Fibroblast of mammary gland (primary cell): ENCODE measurements at regions not wholly inside any gene's neighbourhood (a gene's known extent, or its start where the extent isn't known, plus 50 kb on each side); places are given as distances from the start of the nearest gene placed in this dataset.
A peak's percentile ranks its signal among the peaks of the same experiment; 100 is the strongest.
"Not testable (repeated sequence)": the region's sequence is repeated elsewhere in the genome, so short reads cannot be mapped to it uniquely, and the experiment has no call there.

Experiments used
- DNase-seq: peaks from one replicate; pipeline ENCODE4 v3.0.0-alpha.2; 2010; ENCODE audit warnings: low read depth
- H3K4me3 ChIP-seq: 2 replicates; pipeline ENCODE4 v1.5.1; 2011; ENCODE audit warnings: low read depth, mild to moderate bottlenecking, low read length, moderate library complexity; ENCODE audit not compliant: control insufficient read depth
- CTCF ChIP-seq: conservative IDR thresholded peaks from 2 replicates; pipeline ENCODE4 v1.5.1; 2011; ENCODE audit warnings: low read depth, low read length, inconsistent platforms; ENCODE audit not compliant: control insufficient read depth, insufficient read depth

- no peak for TF ChIP-seq CTCF
- DNase-seq: no peak
Observed at GRCh38 chr1:104629589-104629988, 879.9 kb downstream of the AMY1C start.

GRCh38 chr1:104630567-104631149 lies 881.0 kb downstream of the AMY1C start:
- no peak overlapping the region for H3K4me3 ChIP-seq
- no peak for DNase-seq
- no peak for TF ChIP-seq CTCF

More at GRCh38 chr1:104629589-104629988, 879.9 kb downstream of the AMY1C start:
- no peak overlapping the region for H3K4me3 ChIP-seq

- no peak for DNase-seq
Observed at GRCh38 chr1:104636581-104636980, 886.9 kb downstream of the AMY1C start.

GRCh38 chr1:104646233-104646632 lies 896.5 kb downstream of the AMY1C start:
- no peak for TF ChIP-seq CTCF
- no peak for DNase-seq
- no peak overlapping the region for H3K4me3 ChIP-seq

More at GRCh38 chr1:104636581-104636980, 886.9 kb downstream of the AMY1C start:
- H3K4me3 ChIP-seq: no peak overlapping the region
- no peak for TF ChIP-seq CTCF

- no peak overlapping the region for H3K4me3 ChIP-seq
- peak; percentile 12 for TF ChIP-seq CTCF
- no peak for DNase-seq
Observed at GRCh38 chr1:104648269-104648691, 898.6 kb downstream of the AMY1C start.

GRCh38 chr1:104664374-104664773 lies 914.7 kb downstream of the AMY1C start:
- DNase-seq, H3K4me3 ChIP-seq: not testable (repeated sequence)

- no peak overlapping the region for H3K4me3 ChIP-seq
- no peak for DNase-seq
- TF ChIP-seq CTCF: no peak
Observed at GRCh38 chr1:104665300-104665699, 915.6 kb downstream of the AMY1C start.
